Thyroid gland (tissue), 4 donors: ENCODE measurements at regions not wholly inside any gene's neighbourhood (a gene's known extent, or its start where the extent isn't known, plus 50 kb on each side); places are given as distances from the start of the nearest gene placed in this dataset.

Experiments used
- DNase-seq, 2 donors: peaks; one replicate each; pipeline ENCODE4 v3.0.0-alpha.2; 2019
- H3K27ac ChIP-seq, 3 donors: fragments of 200-600 bp; sonication (generic); 1 replicate in 2 of 3; 2 replicates in 1 of 3; pipeline ENCODE4 v1.5.1; 2016 to 2019; ENCODE audit warnings: mild to moderate bottlenecking in 1 of 3, moderate library complexity in 1 of 3
- H3K27me3 ChIP-seq: fragments of 200-600 bp; sonication (generic); one replicate; pipeline ENCODE4 v1.5.1; 2019
- H3K36me3 ChIP-seq, 2 donors: fragments of 200-600 bp; sonication (generic); one replicate each; pipeline ENCODE4 v1.5.1; 2016 to 2019
- H3K4me1 ChIP-seq, 2 donors: fragments of 200-600 bp; sonication (generic); one replicate each; pipeline ENCODE4 v1.5.1; 2017 to 2019
- H3K4me3 ChIP-seq, 3 donors: fragments of 200-600 bp; sonication (generic); replicated peaks in 1 of 3; 1 replicate in 2 of 3; 2 replicates in 1 of 3; pipeline ENCODE4 v1.5.1; 2016; ENCODE audit warnings: mild to moderate bottlenecking in 1 of 3
- H3K9me3 ChIP-seq: fragments of 200-600 bp; sonication (generic); one replicate; pipeline ENCODE4 v1.5.1; 2017
- CTCF ChIP-seq, 6 experiments: fragments of 200-600 bp in 3 of 6; fragments of 450-650 bp in 3 of 6; sonication (generic) in 3 of 6; IDR thresholded peaks; one replicate each; pipeline ENCODE4 v1.5.1; 2016 to 2019; ENCODE audit warnings: antibody characterized with exemption in 6 of 6, mild to moderate bottlenecking in 2 of 6, inconsistent platforms in 1 of 6, moderate library complexity in 1 of 6
- POLR2A ChIP-seq, 2 donors: fragments of 450-650 bp; IDR thresholded peaks; one replicate each; pipeline ENCODE4 v1.6.1; 2017; ENCODE audit warnings: antibody characterized with exemption in 2 of 2, mild to moderate bottlenecking in 2 of 2, moderate library complexity in 1 of 2
- WGBS, 2 donors: methylation state at CpG; one replicate each; pipeline ENCODE4 v1.1.5; 2017; 5-methylcytosine and 5-hydroxymethylcytosine counted together
- intact Hi-C: fragments of 100-400 bp; cut with DNase I; formaldehyde crosslinking; loops from one replicate; pipeline ENCODE4 v1.15.1; 2023

- WGBS, 2 donors: 55 to 58% methylated on average over 11 of the region's 11 CpGs
- H3K36me3 ChIP-seq: no peaks in the 10 kb centered on the region
- TF ChIP-seq POLR2A (IDR thresholded peaks at IDR 0.05) (no peak), CTCF (IDR thresholded peaks at IDR 0.05) (no peak)
- H3K9me3 ChIP-seq: no peaks in the 10 kb centered on the region
- intact Hi-C loops: no loop called here
- peaks cover 0 to under 1% of the 10 kb centered on the region in 2 donors for H3K4me1 ChIP-seq
- no peaks in the 10 kb centered on the region for H3K27me3 ChIP-seq
- no peak overlapping the region for H3K4me3 ChIP-seq
- no peak overlapping the region for H3K27ac ChIP-seq
- DNase-seq: no peak
These were observed 66.1 kb upstream of the MLN start for GRCh38 chr6:33869826-33870423.

DNA sequence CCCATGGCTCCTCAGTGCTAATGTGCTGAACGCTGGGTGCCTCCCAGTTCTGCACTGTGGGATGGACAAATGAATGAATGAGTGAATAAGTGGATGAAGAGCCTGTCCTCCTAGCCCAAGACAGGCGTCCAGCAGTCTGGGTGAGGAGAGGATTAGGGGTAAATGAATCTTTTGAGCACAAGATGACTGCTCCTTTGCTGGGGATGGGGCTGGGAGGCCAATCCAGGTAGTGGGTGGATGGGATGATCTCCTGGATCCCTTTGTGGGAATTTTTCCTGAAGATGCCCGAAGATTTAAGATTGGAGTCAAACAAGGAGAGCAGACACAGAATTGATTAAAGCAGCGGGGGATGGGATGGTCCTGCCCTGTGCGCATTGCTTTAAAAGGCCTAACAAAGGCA is 65.3 kb upstream of the MLN start:
- no peaks in the 10 kb centered on the region for H3K4me1 ChIP-seq
- no peaks in the 10 kb centered on the region for H3K27me3 ChIP-seq
- DNase-seq: no peak
- intact Hi-C loops: no loop called here
- WGBS, 2 donors: 83 to 95% methylated on average over 5 of the region's 5 CpGs
- no peaks in the 10 kb centered on the region for H3K36me3 ChIP-seq
- H3K9me3 ChIP-seq: no peaks in the 10 kb centered on the region
- no peak overlapping the region for H3K27ac ChIP-seq
- TF ChIP-seq CTCF (IDR thresholded peaks at IDR 0.05) (no peak), POLR2A (IDR thresholded peaks at IDR 0.05) (no peak)
- H3K4me3 ChIP-seq: no peak overlapping the region

DNA sequence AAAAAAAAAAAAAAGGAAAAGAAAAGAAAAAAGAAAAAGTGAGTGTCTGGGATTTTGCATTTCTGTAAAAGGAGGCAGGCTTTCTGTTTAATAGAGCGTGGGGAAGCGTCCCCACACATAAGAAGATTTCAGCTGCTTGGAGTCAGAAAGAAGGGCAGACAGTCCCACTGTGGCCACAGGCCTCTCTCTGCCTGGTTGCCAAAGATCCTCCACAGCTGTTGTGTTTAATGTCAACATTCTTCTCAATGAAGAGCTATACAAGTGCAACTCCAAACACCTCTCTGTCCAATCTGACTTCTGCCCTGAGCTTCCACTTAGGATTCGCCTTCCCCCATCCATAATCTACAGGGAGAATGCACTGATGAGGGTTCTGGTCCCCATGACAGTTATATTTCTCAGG is 64.3 kb upstream of the MLN start:
- Histone ChIP-seq H3K4me1 (no peaks in the 10 kb centered on the region), H3K27ac (no peak overlapping the region)

GRCh38 chr6:33865478-33866077 is 61.8 kb upstream of the MLN start:
- no peak for TF ChIP-seq CTCF (IDR thresholded peaks at IDR 0.05)
- TF ChIP-seq POLR2A (IDR thresholded peaks at IDR 0.05): no peak
- Histone ChIP-seq H3K36me3 (no peaks in the 10 kb centered on the region), H3K4me1 (peaks cover 0 to 9% of the 10 kb centered on the region in 2 donors), H3K27ac (no peak overlapping the region), H3K9me3 (no peaks in the 10 kb centered on the region), H3K4me3 (no peak overlapping the region), H3K27me3 (no peaks in the 10 kb centered on the region)
- 64 to 67% methylated on average over 4 of the region's 4 CpGs for WGBS, 2 donors
- intact Hi-C loops: no loop called here
- no peak for DNase-seq

More for the DNA sequence above, 64.3 kb upstream of the MLN start:
- intact Hi-C loops: no loop called here
- no peaks in the 10 kb centered on the region for H3K27me3 ChIP-seq
- WGBS, 2 donors: 93 to 97% methylated on average over 3 of the region's 3 CpGs
- no peaks in the 10 kb centered on the region for H3K9me3 ChIP-seq
- no peak for TF ChIP-seq POLR2A (IDR thresholded peaks at IDR 0.05)
- TF ChIP-seq CTCF (IDR thresholded peaks at IDR 0.05): no peak
- no peaks in the 10 kb centered on the region for H3K36me3 ChIP-seq
- no peak for DNase-seq
- H3K4me3 ChIP-seq: no peak overlapping the region

DNA sequence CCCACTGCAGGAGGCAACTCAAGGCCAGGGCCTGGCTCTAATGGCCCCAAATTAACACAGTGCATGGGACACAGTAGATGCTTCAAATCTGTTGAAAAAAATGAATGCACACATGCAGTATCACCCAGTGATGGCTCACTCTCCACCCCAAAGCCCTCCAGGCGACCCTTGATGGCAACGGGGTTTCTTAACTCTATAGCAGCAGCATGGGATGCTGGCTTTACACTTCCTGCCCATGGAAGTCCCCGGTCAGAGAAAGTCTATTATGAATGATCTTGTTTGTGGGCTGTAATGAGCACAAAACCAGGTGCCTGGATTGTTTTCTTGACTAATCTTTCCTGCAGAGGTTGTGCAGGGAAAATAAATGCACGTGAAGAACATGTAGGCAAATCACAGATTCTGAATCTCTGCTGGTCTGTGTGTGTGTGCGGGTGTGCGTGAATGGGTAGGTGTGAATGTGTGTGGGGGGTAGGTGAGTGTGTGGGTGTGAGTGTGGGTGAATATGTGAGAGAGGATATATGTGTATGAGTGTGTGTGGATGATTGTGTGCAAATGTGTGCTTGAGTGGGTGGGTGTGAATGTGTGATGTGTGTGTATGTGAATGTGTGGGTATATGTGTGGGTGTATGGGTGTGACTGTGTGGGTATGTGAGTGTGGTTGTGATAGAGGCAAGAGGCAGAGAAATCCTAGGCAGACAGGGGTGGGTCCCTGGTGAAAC is 60.1 kb upstream of the MLN start:
- no peak for TF ChIP-seq POLR2A (IDR thresholded peaks at IDR 0.05)
- TF ChIP-seq CTCF (IDR thresholded peaks at IDR 0.05): no peak
- 76 to 91% methylated on average over 6 of the region's 6 CpGs for WGBS, 2 donors

More for the DNA sequence above, 60.1 kb upstream of the MLN start:
- H3K27ac ChIP-seq: no peak overlapping the region
- intact Hi-C loops: no loop called here
- H3K4me3 ChIP-seq: no peak overlapping the region
- H3K27me3 ChIP-seq: no peaks in the 10 kb centered on the region
- H3K9me3 ChIP-seq: no peaks in the 10 kb centered on the region
- DNase-seq: no peak
- peaks cover 0 to 14% of the 10 kb centered on the region in 2 donors for H3K4me1 ChIP-seq
- H3K36me3 ChIP-seq: no peaks in the 10 kb centered on the region
